Aorta (tissue), 5 donors: ENCODE measurements at regions not wholly inside any gene's neighbourhood (a gene's known extent, or its start where the extent isn't known, plus 50 kb on each side); places are given as distances from the start of the nearest gene placed in this dataset.

Source experiments
- ATAC-seq: fragments of 200-7000 bp; cut with Tn5 transposase; one replicate; pipeline ENCODE4 v1.9.1; 2022; ENCODE audit warnings: moderate library complexity; ENCODE audit not compliant: low FRiP score
- DNase-seq, 2 donors: peaks; one replicate each; pipeline ENCODE4 v3.0.0-alpha.2; 2020
- H3K27ac ChIP-seq, 2 donors: one replicate each; pipeline ENCODE4 v1.5.1; 2013; ENCODE audit warnings: low read length in 2 of 2, mild to moderate bottlenecking in 2 of 2, moderate library complexity in 2 of 2, control low read depth in 1 of 2, inconsistent platforms in 1 of 2, low read depth in 1 of 2
- H3K27me3 ChIP-seq, 2 donors: one replicate each; pipeline ENCODE4 v1.6.1; 2013; ENCODE audit warnings: control low read depth in 1 of 2, low read length in 1 of 2, mild to moderate bottlenecking in 1 of 2, moderate library complexity in 1 of 2; ENCODE audit not compliant: insufficient read depth in 2 of 2, control insufficient read depth in 1 of 2
- H3K36me3 ChIP-seq, 2 donors: one replicate each; pipeline ENCODE4 v1.6.1; 2013; ENCODE audit warnings: control low read depth in 1 of 2, low read length in 1 of 2, mild to moderate bottlenecking in 1 of 2; ENCODE audit not compliant: insufficient read depth in 2 of 2, control insufficient read depth in 1 of 2
- H3K4me1 ChIP-seq, 2 donors: one replicate each; pipeline ENCODE4 v1.6.1; 2013; ENCODE audit warnings: low read length in 2 of 2, control low read depth in 1 of 2, mild to moderate bottlenecking in 1 of 2, moderate library complexity in 1 of 2; ENCODE audit not compliant: insufficient read depth in 2 of 2, control insufficient read depth in 1 of 2
- H3K4me3 ChIP-seq, 2 donors: one replicate each; pipeline ENCODE4 v1.5.1; 2013; ENCODE audit warnings: low read length in 2 of 2, control low read depth in 1 of 2, mild to moderate bottlenecking in 1 of 2
- H3K9me3 ChIP-seq: one replicate; pipeline ENCODE4 v1.6.1; 2013; ENCODE audit warnings: mild to moderate bottlenecking, low read length; ENCODE audit not compliant: control insufficient read depth
- WGBS, 2 donors: extraction: QIAGEN DNeasy Blood & Tissue Kit; methylation state at CpG; one replicate each; pipeline ENCODE4 v1.1.7; 2013; 5-methylcytosine and 5-hydroxymethylcytosine counted together
- intact Hi-C, 2 donors: fragments of 100-400 bp; cut with DNase I; formaldehyde crosslinking; loops; one replicate each; pipeline versions ENCODE4 v1.14.2 to v1.15.0; 2022
- donor health status: healthy with polysubstance abuse.
- donor health status: Bipolar disorder and iron deficiency.
- donor health status: DM: no; HTN: no; CAD: no.
- donor health status: DM: no; HTN: no; CAD: no.
- donor health status: DM: yes; HTN: yes; CAD: no.

GRCh38 chr9:126112135-126112720 lies 214.4 kb upstream of the MVB12B start:
- Histone ChIP-seq H3K4me1 (no peaks in the 10 kb centered on the region), H3K4me3 (no peak overlapping the region), H3K27me3 (peaks cover 0 to 2% of the 10 kb centered on the region in 2 donors), H3K27ac (no peak overlapping the region), H3K36me3 (no peaks in the 10 kb centered on the region), H3K9me3 (peaks cover 2% of the 10 kb centered on the region)
- 77% methylated on average over 11 of the region's 11 CpGs for WGBS, 2 donors
- intact Hi-C loops, result no loop called here
- DNase-seq (no peak), ATAC-seq (no peak)

DNA sequence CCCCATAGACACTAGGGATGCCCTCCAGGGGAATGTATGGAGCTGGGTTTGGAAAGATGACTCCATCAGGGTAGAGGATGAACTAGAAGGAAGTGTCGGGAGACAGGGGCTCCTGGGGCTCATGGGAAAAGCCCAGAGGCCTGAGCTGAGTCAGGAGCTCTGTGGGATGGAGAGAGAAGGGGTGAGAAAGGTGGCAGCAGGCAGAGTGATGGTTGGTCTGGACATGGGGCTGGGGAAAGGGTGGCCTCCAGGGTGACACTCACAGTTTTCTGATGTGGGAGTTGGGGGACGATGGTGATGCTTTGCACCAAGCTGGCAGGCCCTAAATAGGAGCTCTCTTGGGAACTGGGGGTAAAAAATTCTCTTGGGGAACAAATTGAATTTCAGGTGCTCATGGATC lies 213.5 kb upstream of the MVB12B start:
- 72 to 73% methylated on average over 2 of the region's 2 CpGs for WGBS, 2 donors
- ATAC-seq (no peak), DNase-seq (no peak)
- Histone ChIP-seq H3K4me1 (no peaks in the 10 kb centered on the region), H3K9me3 (peaks cover under 1% of the 10 kb centered on the region), H3K27me3 (peaks cover 0 to 2% of the 10 kb centered on the region in 2 donors), H3K4me3 (no peak overlapping the region), H3K36me3 (no peaks in the 10 kb centered on the region), H3K27ac (no peak overlapping the region)
- intact Hi-C loops, result no loop called here

- no peak for ATAC-seq
- Histone ChIP-seq H3K4me3 (no peak overlapping the region), H3K36me3 (no peaks in the 10 kb centered on the region), H3K27ac (no peak overlapping the region), H3K4me1 (no peaks in the 10 kb centered on the region), H3K9me3 (no peaks in the 10 kb centered on the region), H3K27me3 (peaks cover 0 to 2% of the 10 kb centered on the region in 2 donors)
- no peak for DNase-seq
- WGBS, 2 donors, result 74 to 80% methylated on average over 13 to 17 of the region's 17 CpGs
- intact Hi-C loops, result no loop called here
Observed at GRCh38 chr9:126113756-126114408, 212.7 kb upstream of the MVB12B start.

DNA sequence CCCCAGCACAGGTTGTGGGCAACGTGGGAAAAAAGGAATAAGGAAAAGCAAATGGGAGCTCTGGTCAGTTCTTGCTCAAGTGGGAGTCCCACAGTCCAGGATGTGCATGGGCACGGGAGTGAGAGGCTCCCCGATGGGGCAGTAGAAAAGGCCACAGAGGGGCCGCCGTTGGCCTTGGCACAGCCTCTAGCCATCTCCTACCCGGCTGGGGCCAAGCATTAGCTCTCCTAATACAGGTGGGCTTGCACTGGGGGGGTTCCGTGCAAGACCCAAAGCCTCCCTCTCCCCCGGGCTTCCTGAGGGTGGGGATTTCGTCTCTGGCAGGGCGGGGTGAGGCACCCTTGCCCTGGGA lies 212.2 kb upstream of the MVB12B start:
- intact Hi-C loops, result no loop called here
- no peaks in the 10 kb centered on the region for H3K9me3 ChIP-seq
- peaks cover 0 to 2% of the 10 kb centered on the region in 2 donors for H3K27me3 ChIP-seq
- H3K4me3 ChIP-seq, result no peak overlapping the region
- no peaks in the 10 kb centered on the region for H3K36me3 ChIP-seq
- 69 to 74% methylated on average over 10 of the region's 10 CpGs for WGBS, 2 donors
- no peaks in the 10 kb centered on the region for H3K4me1 ChIP-seq
- no peak overlapping the region for H3K27ac ChIP-seq
- no peak for ATAC-seq
- no peak for DNase-seq

DNA sequence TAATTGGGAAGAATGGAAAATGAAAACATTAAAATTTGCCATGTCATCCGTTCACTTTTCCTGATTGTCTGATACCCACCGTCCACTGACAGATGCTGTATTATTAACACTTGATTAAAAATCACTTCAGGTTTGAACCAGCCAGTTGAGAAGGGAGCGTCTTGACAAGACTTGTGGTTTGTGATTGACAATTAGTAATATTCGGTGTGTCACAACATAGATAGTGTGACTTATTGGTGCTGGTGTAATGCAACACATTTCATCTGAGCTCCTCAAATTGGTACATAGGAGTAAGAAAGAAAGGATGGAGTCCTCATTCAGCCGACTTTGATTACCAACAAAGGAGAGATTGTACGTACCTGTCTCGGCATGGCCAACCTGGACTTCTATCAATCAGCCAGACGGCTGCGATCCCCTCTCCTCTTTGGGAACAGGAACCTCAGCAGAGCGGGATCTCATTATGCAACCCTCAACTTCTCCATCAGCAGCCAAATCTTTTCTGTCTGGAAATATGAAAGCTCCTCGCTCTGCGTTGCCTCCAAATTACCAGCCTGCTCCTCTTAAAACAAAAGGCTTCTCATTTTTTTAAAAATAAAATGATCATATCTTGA lies 211.7 kb upstream of the MVB12B start:
- no peak for DNase-seq
- no peak for ATAC-seq
- no peak overlapping the region for H3K4me3 ChIP-seq
- WGBS, 2 donors, result 81 to 87% methylated on average over 12 of the region's 12 CpGs
- H3K36me3 ChIP-seq, result no peaks in the 10 kb centered on the region
- no peaks in the 10 kb centered on the region for H3K4me1 ChIP-seq
- no peaks in the 10 kb centered on the region for H3K9me3 ChIP-seq
- H3K27me3 ChIP-seq, result peaks cover 0 to 2% of the 10 kb centered on the region in 2 donors
- intact Hi-C loops, result no loop called here
- no peak overlapping the region for H3K27ac ChIP-seq

DNA sequence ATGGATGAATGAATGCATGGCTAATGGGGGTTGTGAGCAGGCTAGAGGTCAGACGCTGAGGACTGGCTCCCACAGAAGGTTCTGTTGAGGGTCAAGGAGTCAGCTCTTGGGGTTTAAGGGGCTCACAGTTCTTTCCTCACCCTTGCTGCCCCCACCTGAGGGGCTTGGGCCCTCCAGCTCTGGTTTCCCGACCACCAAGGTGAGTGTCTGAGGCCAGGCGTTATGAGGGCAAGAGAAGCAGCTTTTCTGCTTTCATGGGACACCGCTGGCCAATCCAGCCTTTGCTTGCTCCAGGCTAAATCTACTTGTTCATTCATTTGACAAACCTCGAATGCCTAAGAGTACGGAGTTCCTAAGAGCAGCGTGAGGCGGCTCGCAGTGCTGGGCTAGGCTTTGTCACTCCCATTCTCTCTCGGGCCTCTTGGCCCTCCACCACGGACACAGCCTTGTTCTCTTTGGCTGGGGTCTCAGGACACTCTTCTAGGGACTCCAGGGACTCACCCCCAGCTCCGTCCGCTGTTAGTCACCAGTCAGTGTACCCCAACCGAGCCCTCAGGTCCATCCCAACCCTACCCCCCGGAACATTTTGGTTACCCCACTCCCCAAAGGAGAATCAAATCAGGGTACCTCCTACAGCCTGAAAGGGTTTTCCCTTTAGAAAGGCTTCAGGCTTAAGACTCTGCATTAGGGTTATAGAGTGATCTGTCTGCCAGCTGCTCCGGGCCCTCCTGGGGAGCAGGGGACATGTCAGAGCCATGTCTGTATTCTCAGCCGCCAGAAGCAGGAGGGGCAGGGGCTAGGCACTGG lies 210.1 kb upstream of the MVB12B start:
- Histone ChIP-seq H3K27ac (no peak overlapping the region), H3K4me3 (no peak overlapping the region), H3K36me3 (no peaks in the 10 kb centered on the region), H3K27me3 (peaks cover 0 to 2% of the 10 kb centered on the region in 2 donors), H3K9me3 (no peaks in the 10 kb centered on the region), H3K4me1 (no peaks in the 10 kb centered on the region)
- WGBS, 2 donors, result 78% methylated on average over 17 of the region's 17 CpGs
- ATAC-seq (no peak), DNase-seq (no peak)
- intact Hi-C loops, result no loop called here

DNA sequence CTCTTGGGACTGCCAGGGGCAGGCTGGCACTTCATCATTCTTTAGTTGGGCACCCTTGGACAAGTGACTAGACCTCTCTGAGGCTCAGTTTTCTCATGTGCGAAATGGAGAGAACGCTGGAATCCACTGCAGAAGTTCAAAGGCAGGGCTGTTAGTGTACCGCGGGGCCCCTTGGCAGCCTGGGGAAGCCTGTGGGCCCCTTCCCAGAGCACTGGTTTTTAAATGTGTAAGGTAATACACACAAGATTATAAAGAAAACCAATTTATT lies 209.5 kb upstream of the MVB12B start:
- Histone ChIP-seq H3K27me3 (peaks cover 0 to 2% of the 10 kb centered on the region in 2 donors), H3K4me1 (no peaks in the 10 kb centered on the region), H3K4me3 (no peak overlapping the region), H3K27ac (no peak overlapping the region), H3K36me3 (no peaks in the 10 kb centered on the region), H3K9me3 (no peaks in the 10 kb centered on the region)
- ATAC-seq, result no peak
- DNase-seq, result no peak
- intact Hi-C loops, result no loop called here
- WGBS, 2 donors, result 85 to 90% methylated on average over 4 of the region's 4 CpGs

DNA sequence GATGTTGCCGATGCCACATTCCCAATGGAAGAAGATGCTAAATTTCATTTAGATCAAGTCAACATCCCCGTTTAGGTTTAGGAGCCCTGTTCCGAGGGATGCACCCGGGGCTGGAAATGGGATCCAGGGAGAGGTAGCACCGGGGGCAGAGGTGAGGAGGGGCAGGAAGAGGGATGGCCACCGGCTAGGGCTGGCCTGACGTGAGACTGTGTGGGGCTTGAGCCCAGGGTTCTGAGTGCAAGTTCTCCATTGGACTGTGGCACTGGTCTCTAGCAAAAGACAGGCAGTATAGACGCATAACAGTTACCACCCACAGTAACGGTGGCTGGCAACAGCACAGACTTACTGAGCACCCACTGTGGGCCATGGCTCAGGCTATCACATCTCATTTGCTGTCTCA lies 209.0 kb upstream of the MVB12B start:
- DNase-seq (no peak), ATAC-seq (no peak)
- no peaks in the 10 kb centered on the region for H3K4me1 ChIP-seq
- H3K36me3 ChIP-seq, result no peaks in the 10 kb centered on the region
- intact Hi-C loops, result no loop called here
- 85 to 89% methylated on average over 9 of the region's 9 CpGs for WGBS, 2 donors
- H3K27ac ChIP-seq, result no peak overlapping the region
- H3K27me3 ChIP-seq, result peaks cover 0 to 2% of the 10 kb centered on the region in 2 donors
- no peak overlapping the region for H3K4me3 ChIP-seq
- no peaks in the 10 kb centered on the region for H3K9me3 ChIP-seq
